ENCODE measurements at regions not wholly inside any gene's neighbourhood (a gene's known extent, or its start where the extent isn't known, plus 50 kb on each side); places are given as distances from the start of the nearest gene placed in this dataset.
A peak's percentile ranks its signal among the peaks of the same experiment; 100 is the strongest.

DNA sequence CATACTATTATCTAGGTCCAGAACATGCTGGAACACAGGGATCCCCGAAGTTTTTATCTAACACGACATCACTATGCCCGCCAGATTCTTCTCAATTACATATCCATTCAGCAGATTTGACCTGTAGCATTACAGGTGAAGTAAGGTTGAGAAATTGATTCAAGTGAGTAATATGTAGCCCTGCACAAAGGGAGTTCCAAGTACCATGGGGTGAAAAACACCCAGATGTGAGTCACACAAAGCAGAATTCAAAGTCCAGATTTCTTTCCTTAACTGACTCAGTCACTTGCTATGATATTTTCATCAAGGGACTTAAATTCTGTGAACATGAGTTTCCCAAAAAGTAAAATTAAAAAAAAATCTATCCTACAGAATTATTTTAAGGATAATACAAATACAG, 655.4 kb upstream of the PTCHD4 start:
- no peak for DNase-seq
- H3K27me3 ChIP-seq (ENCODE audit: insufficient read depth in 3 of 3, low read length in 2 of 3): no peaks in the 10 kb centered on the region
- no peak overlapping the region for H3K27ac ChIP-seq
- no peaks in the 10 kb centered on the region for H3K9me3 ChIP-seq
- H3K4me1 ChIP-seq: no peaks in the 10 kb centered on the region
- H3K36me3 ChIP-seq (ENCODE audit: insufficient read depth in 1 of 2, low read depth in 1 of 2): no peaks in the 10 kb centered on the region
- TF ChIP-seq, protein P1, sequence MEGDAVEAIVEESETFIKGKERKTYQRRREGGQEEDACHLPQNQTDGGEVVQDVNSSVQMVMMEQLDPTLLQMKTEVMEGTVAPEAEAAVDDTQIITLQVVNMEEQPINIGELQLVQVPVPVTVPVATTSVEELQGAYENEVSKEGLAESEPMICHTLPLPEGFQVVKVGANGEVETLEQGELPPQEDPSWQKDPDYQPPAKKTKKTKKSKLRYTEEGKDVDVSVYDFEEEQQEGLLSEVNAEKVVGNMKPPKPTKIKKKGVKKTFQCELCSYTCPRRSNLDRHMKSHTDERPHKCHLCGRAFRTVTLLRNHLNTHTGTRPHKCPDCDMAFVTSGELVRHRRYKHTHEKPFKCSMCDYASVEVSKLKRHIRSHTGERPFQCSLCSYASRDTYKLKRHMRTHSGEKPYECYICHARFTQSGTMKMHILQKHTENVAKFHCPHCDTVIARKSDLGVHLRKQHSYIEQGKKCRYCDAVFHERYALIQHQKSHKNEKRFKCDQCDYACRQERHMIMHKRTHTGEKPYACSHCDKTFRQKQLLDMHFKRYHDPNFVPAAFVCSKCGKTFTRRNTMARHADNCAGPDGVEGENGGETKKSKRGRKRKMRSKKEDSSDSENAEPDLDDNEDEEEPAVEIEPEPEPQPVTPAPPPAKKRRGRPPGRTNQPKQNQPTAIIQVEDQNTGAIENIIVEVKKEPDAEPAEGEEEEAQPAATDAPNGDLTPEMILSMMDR (IDR thresholded peaks at IDR 0.05): no peak
- no peak overlapping the region for H3K4me3 ChIP-seq
- intact Hi-C loops (cut with DNase I): loop anchor here in 1 of 2 donors (10.0 kb wide), 1 partner anchor 982 kb away; the partner anchor contains the start of gene OPN5
- WGBS, 3 donors: 77 to 90% (median 80%) methylated on average over 3 of the region's 3 CpGs
- ATAC-seq: no peak

DNA sequence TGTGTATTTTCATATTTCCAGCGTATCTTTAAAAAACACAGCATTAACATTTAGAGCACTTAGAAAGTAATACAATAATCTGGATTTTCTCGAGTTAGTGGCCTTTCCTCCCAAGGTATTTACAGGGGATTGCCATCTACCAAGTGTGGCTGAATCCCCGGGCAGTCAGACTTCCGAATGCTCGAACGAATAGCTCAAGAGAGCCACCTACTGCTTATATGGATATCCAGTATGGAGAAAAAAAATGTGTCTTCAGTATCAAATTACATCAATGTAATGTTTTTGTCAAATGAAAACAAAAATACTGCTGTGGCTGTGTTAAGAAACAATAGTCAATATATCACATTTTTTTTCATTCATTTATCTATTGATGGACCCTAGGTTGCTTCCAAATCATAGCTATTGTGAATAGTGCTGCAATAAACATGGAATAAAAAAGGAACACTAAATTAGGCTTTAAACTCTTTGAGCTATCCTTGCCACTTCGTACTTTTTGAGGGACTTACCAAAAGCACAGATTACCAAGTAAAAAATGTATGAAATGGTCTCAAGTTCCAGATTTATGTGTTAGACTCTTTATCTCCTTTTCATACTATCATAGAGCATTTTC, 654.5 kb upstream of the PTCHD4 start:
- TF ChIP-seq, protein P1 (IDR thresholded peaks at IDR 0.05): peak; percentile 5
- no peak for DNase-seq

DNA sequence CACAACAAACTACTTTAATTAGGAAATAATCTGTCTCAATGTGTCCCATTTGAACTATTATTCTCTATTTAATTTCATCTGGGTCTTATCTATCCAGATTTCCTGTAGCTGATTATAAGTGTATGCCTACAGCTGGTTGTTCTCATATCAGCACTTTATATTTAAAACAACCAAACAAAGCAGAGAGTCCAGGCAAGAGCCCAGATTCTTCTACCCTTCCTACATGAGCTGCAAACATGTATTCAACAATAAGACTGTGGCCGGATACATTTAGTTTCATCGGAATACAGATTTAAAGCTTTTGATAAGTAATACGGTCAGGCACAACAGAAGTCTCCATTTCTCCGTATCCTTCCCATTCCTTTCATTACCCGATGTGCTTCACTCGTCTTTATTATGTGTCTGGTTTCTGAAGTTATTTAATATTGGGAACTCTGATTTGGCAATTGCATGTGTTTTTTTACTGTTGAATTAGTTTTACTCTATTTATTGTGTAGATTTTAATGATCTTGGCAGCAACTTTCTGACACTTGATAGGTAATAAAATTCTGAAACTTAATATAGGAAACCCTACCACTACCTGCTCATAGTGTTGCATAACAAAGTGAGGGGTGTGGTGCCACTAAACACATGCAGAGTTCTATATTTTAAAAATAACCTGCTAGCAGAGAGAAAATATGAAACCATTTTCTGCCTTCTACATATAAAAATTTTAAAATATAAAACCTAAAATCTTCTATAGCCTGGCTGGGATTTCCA, 653.5 kb upstream of the PTCHD4 start:
- intact Hi-C loops (cut with DNase I): loop anchor here in 1 of 2 donors (10.0 kb wide), 1 partner anchor 980 kb away; the partner anchor contains the start of gene OPN5
- TF ChIP-seq, protein P1 (IDR thresholded peaks at IDR 0.05): no peak
- no peak for ATAC-seq

More for the DNA sequence above, 654.5 kb upstream of the PTCHD4 start:
- Histone ChIP-seq H3K27me3 (ENCODE audit: insufficient read depth in 3 of 3, low read length in 2 of 3) (no peaks in the 10 kb centered on the region), H3K36me3 (ENCODE audit: insufficient read depth in 1 of 2, low read depth in 1 of 2) (no peaks in the 10 kb centered on the region), H3K4me3 (no peak overlapping the region), H3K27ac (no peak overlapping the region), H3K4me1 (no peaks in the 10 kb centered on the region), H3K9me3 (no peaks in the 10 kb centered on the region)
- intact Hi-C loops (cut with DNase I): loop anchor here in 1 of 2 donors (10.0 kb wide), 1 partner anchor 981 kb away; the partner anchor contains the start of gene OPN5
- 9 to 14% (median 11%) methylated on average over 7 of the region's 7 CpGs for WGBS, 3 donors
- no peak for ATAC-seq

DNA sequence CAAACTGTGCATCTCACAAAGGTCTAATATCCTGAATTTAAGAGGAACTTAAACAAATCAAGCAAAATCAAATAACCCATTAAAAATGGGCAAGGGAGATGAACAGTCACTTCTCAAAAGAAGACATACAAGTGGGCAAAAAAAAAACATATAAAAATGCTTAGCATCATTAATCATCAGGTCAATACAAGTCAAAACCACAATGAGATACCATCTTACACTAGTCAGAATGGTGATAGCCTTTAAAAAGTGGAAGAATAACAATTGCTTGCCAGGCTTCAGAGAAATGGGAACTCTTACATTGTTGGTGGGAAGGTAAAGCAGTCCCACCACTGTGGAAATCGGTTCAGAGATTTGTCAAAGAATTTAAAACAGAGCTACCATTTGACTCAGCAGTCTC, 646.7 kb upstream of the PTCHD4 start:
- H3K27ac ChIP-seq: no peak overlapping the region
- H3K4me1 ChIP-seq: no peaks in the 10 kb centered on the region
- ATAC-seq (no peak), DNase-seq (no peak)
- intact Hi-C loops (cut with DNase I): no loop called here
- TF ChIP-seq, protein P1 (IDR thresholded peaks at IDR 0.05): no peak
- H3K9me3 ChIP-seq: no peaks in the 10 kb centered on the region
- no peak overlapping the region for H3K4me3 ChIP-seq
- H3K27me3 ChIP-seq (ENCODE audit: insufficient read depth in 3 of 3, low read length in 2 of 3): no peaks in the 10 kb centered on the region
- no peaks in the 10 kb centered on the region for H3K36me3 ChIP-seq (ENCODE audit: insufficient read depth in 1 of 2, low read depth in 1 of 2)
- WGBS, 3 donors: 34 to 82% (median 78%) methylated on average over 1 of the region's 1 CpG

More for the DNA sequence above, 653.5 kb upstream of the PTCHD4 start:
- 41 to 48% (median 47%) methylated on average over 6 of the region's 6 CpGs for WGBS, 3 donors
- no peaks in the 10 kb centered on the region for H3K9me3 ChIP-seq
- H3K36me3 ChIP-seq (ENCODE audit: insufficient read depth in 1 of 2, low read depth in 1 of 2): no peaks in the 10 kb centered on the region
- no peak overlapping the region for H3K4me3 ChIP-seq
- DNase-seq: no peak
- H3K27ac ChIP-seq: no peak overlapping the region
- no peaks in the 10 kb centered on the region for H3K4me1 ChIP-seq
- no peaks in the 10 kb centered on the region for H3K27me3 ChIP-seq (ENCODE audit: insufficient read depth in 3 of 3, low read length in 2 of 3)

All from psoas muscle (tissue), 7 donors.